ENCODE measurements at regions not wholly inside any gene's neighbourhood (a gene's known extent, or its start where the extent isn't known, plus 50 kb on each side); places are given as distances from the start of the nearest gene placed in this dataset.

DNA sequence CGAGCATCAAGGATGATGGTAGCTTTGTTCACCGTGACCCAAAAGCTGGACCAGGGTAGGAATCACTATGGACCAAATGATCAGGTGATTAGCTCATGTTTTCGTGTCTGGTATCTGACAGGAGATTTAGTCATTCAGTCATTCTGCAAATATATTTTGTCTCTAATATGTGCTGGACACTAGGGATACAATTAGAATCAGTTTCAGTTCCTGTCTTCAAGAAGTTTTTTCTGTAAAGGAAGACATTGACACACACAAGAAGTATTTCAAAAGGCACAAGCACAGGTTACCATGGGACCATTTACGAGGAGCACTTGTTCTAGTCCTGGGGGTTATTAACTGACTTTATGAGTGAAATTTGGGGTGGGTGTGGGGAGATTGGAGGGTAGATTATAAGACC, 244.9 kb downstream of the HIVEP2 start (continued):
- no peak for TF ChIP-seq SP1 (IDR thresholded peaks at IDR 0.05; ENCODE audit: low read depth, low read length)
- TF ChIP-seq STAT3 (IDR thresholded peaks at IDR 0.05; ENCODE audit: low read depth, low read length) = no peak
- TF ChIP-seq TCF3 (IDR thresholded peaks at IDR 0.05; ENCODE audit: borderline replicate concordance, insufficient read depth, low read depth, low read length) = no peak
- TF ChIP-seq LARP7 (IDR thresholded peaks at IDR 0.05) = no peak
- no peak for TF ChIP-seq EZH2 (IDR thresholded peaks at IDR 0.05; ENCODE audit: borderline replicate concordance, control insufficient read depth, low read depth, low read length)
- TF ChIP-seq ESRRA (IDR thresholded peaks at IDR 0.05; ENCODE audit: low read length) = no peak
- TF ChIP-seq RELA (IDR thresholded peaks at IDR 0.05; ENCODE audit: borderline replicate concordance, partially characterized antibody) = no peak
- TF ChIP-seq BMI1 (IDR thresholded peaks at IDR 0.05; ENCODE audit: borderline replicate concordance) = no peak
- 0 out of 2 replicates have a peak, but pooled peaks have one; percentile 55 for TF ChIP-seq EED (IDR thresholded peaks at IDR 0.05; ENCODE audit: low read depth)
- TF ChIP-seq KLF5 (IDR thresholded peaks at IDR 0.05; ENCODE audit: partially characterized antibody) = no peak
- no peak for TF ChIP-seq TCF12 (IDR thresholded peaks at IDR 0.05; ENCODE audit: low read depth, low read length)
- TF ChIP-seq, protein P1, sequence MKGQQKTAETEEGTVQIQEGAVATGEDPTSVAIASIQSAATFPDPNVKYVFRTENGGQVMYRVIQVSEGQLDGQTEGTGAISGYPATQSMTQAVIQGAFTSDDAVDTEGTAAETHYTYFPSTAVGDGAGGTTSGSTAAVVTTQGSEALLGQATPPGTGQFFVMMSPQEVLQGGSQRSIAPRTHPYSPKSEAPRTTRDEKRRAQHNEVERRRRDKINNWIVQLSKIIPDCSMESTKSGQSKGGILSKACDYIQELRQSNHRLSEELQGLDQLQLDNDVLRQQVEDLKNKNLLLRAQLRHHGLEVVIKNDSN (IDR thresholded peaks at IDR 0.05; ENCODE audit: borderline replicate concordance, extremely low read length, insufficient read depth, low read depth, low read length) = no peak
- no peak for TF ChIP-seq TBL1XR1 (IDR thresholded peaks at IDR 0.05; ENCODE audit: low read depth, low read length)
- TF ChIP-seq DPF2 (IDR thresholded peaks at IDR 0.05) = peak; percentile 51; the same call in 1 of the 2 replicates
- TF ChIP-seq CEBPZ (IDR thresholded peaks at IDR 0.05; ENCODE audit: low read depth, low read length) = no peak
- TF ChIP-seq MXI1 (IDR thresholded peaks at IDR 0.05; ENCODE audit: low read depth, low read length) = no peak
- no peak for TF ChIP-seq BCLAF1 (IDR thresholded peaks at IDR 0.05)
- TF ChIP-seq ZZZ3 (IDR thresholded peaks at IDR 0.05; ENCODE audit: control insufficient read depth, insufficient read length, low read depth) = no peak
- peak; percentile 67; the same call in 1 of the 2 replicates for TF ChIP-seq NFIC (IDR thresholded peaks at IDR 0.05; ENCODE audit: low read depth, low read length)
- TF ChIP-seq KDM1A (IDR thresholded peaks at IDR 0.05; ENCODE audit: borderline replicate concordance) = no peak
- TF ChIP-seq MEF2A (IDR thresholded peaks at IDR 0.05; ENCODE audit: insufficient read depth, low read depth, low read length) = 0 out of 2 replicates have a peak, but pooled peaks have one; percentile 21
- TF ChIP-seq JUNB (IDR thresholded peaks at IDR 0.05) = peak; percentile 40; the same call in 1 of the 2 replicates
- no peak for TF ChIP-seq MYC (IDR thresholded peaks at IDR 0.05; ENCODE audit: insufficient read depth, insufficient read length, insufficient replicate concordance, low read length, severe bottlenecking)
- TF ChIP-seq NR2C1 (IDR thresholded peaks at IDR 0.05) = no peak

All from GM12878 (cell line).